K562 (cell line): ENCODE measurements at regions not wholly inside any gene's neighbourhood (a gene's known extent, or its start where the extent isn't known, plus 50 kb on each side); places are given as distances from the start of the nearest gene placed in this dataset.

Source experiments
- EP400 ChIP-seq: fragments of 450-650 bp; IDR thresholded peaks from 2 replicates; pipeline ENCODE4 v1.6.1; 2017; ENCODE audit warnings: antibody characterized with exemption, mild to moderate bottlenecking, moderate library complexity
- ESRRA ChIP-seq: fragments of 450-650 bp; IDR thresholded peaks from 2 replicates; pipeline ENCODE4 v1.6.1; 2014; ENCODE audit warnings: low read depth, mild to moderate bottlenecking, moderate library complexity, borderline replicate concordance
- MAFG ChIP-seq: fragments of 450-650 bp; conservative IDR thresholded peaks from 2 replicates; pipeline ENCODE4 v1.6.1; 2016; ENCODE audit warnings: missing genetic modification characterization, missing compliant biosample characterization
- MAFK ChIP-seq: IDR thresholded peaks from 2 replicates; pipeline ENCODE4 v1.6.1; 2011; ENCODE audit warnings: low read length, improper control_type of control experiment
- MGA ChIP-seq: fragments of 450-650 bp; IDR thresholded peaks from 2 replicates; pipeline ENCODE4 v1.6.1; 2016; ENCODE audit warnings: mild to moderate bottlenecking, moderate library complexity
- SIN3A ChIP-seq, 2 experiments: fragments of 150-350 bp in 1 of 2; IDR thresholded peaks; 2 replicates each; pipeline ENCODE4 v1.6.1; 2011 to 2016; ENCODE audit warnings: borderline replicate concordance in 2 of 2, low read depth in 2 of 2, low read length in 2 of 2, mild to moderate bottlenecking in 2 of 2, moderate library complexity in 2 of 2; ENCODE audit not compliant: control insufficient read depth in 1 of 2
- SMC3 ChIP-seq: conservative IDR thresholded peaks from 2 replicates; pipeline ENCODE4 v1.6.1; 2011; ENCODE audit warnings: low read depth, low read length, improper control_type of control experiment; ENCODE audit not compliant: insufficient read depth

GRCh38 chr7:148503900-148504487, 86.6 kb upstream of the C7orf33 start (continued):
- no peak for TF ChIP-seq SIN3A (IDR thresholded peaks at IDR 0.05; ENCODE audit: borderline replicate concordance in 2 of 2, control insufficient read depth in 1 of 2, low read depth in 2 of 2, low read length in 2 of 2)
- no peak for TF ChIP-seq ESRRA
- peak; percentile 70; the same call in 1 of the 2 replicates for TF ChIP-seq MAFK
- TF ChIP-seq MGA = 0 out of 2 replicates have a peak, but pooled peaks have one; percentile 10
- peak; percentile 94 for TF ChIP-seq MAFG (tag)
- 0 out of 2 replicates have a peak, but pooled peaks have one; percentile 18 for TF ChIP-seq EP400
- TF ChIP-seq SMC3 = peak; percentile 77
